GM12878 (cell line): ENCODE measurements at regions not wholly inside any gene's neighbourhood (a gene's known extent, or its start where the extent isn't known, plus 50 kb on each side); places are given as distances from the start of the nearest gene placed in this dataset.

Experiments
- BACH1 ChIP-seq: fragments of 450-650 bp; IDR thresholded peaks from 2 replicates; pipeline ENCODE4 v1.6.1; 2017; ENCODE audit warnings: mild to moderate bottlenecking, borderline replicate concordance
- CTCF ChIP-seq, 3 experiments: IDR thresholded peaks in 2 of 3; conservative IDR thresholded peaks in 1 of 3; 2 replicates each; pipeline ENCODE4 v1.5.1; 2011; ENCODE audit warnings: low read depth in 3 of 3, low read length in 3 of 3, mild to moderate bottlenecking in 3 of 3, control low read depth in 2 of 3, moderate library complexity in 2 of 3, inconsistent platforms in 1 of 3, mixed read lengths in 1 of 3; ENCODE audit not compliant: control insufficient read depth in 2 of 3, insufficient read depth in 1 of 3; ENCODE audit errors: extremely low read depth in 1 of 3
- JUND ChIP-seq: IDR thresholded peaks from 2 replicates; pipeline ENCODE4 v1.6.1; 2012; ENCODE audit warnings: low read depth, mild to moderate bottlenecking, low read length, improper control_type of control experiment, moderate library complexity

- TF ChIP-seq BACH1 (no peak), JUND (no peak), CTCF (IDR thresholded peaks at IDR 0.05 in 2 of 3, conservative IDR thresholded peaks at IDR 0.05 in 1 of 3; ENCODE audit: control insufficient read depth in 2 of 3, extremely low read depth in 1 of 3, insufficient read depth in 1 of 3, low read depth in 3 of 3, low read length in 3 of 3) (no peak)
Observed at GRCh38 chr15:20407553-20407952, 134.0 kb downstream of the GOLGA6L6 start.
